ENCODE measurements at regions not wholly inside any gene's neighbourhood (a gene's known extent, or its start where the extent isn't known, plus 50 kb on each side); places are given as distances from the start of the nearest gene placed in this dataset.

- H3K4me3 Mint-ChIP-seq = no peak overlapping the region
- no peak for DNase-seq (ENCODE audit: extremely low spot score, unreplicated experiment)
- H3K27me3 Mint-ChIP-seq = peaks cover 10% of the 10 kb centered on the region
- H3K9me3 Mint-ChIP-seq = no peaks in the 10 kb centered on the region
- no peaks in the 10 kb centered on the region for H3K36me3 Mint-ChIP-seq
- H3K27ac Mint-ChIP-seq = no peak overlapping the region
- no peak for TF ChIP-seq CTCF (conservative IDR thresholded peaks at IDR 0.05)
- no peaks in the 10 kb centered on the region for H3K4me1 Mint-ChIP-seq (ENCODE audit: unreplicated experiment)
Observed at GRCh38 chr14:34205799-34206198, 254.9 kb upstream of the EGLN3 start.

- Mint-ChIP-seq H3K4me1 (ENCODE audit: unreplicated experiment) (no peaks in the 10 kb centered on the region), H3K36me3 (no peaks in the 10 kb centered on the region), H3K9me3 (no peaks in the 10 kb centered on the region), H3K27me3 (peaks cover 6% of the 10 kb centered on the region), H3K27ac (no peak overlapping the region), H3K4me3 (no peak overlapping the region)
- DNase-seq (ENCODE audit: extremely low spot score, unreplicated experiment) = no peak
- no peak for TF ChIP-seq CTCF (conservative IDR thresholded peaks at IDR 0.05)
Observed at GRCh38 chr14:34204774-34205173, 253.9 kb upstream of the EGLN3 start.

GRCh38 chr14:34203251-34203722 is 252.4 kb upstream of the EGLN3 start:
- H3K4me1 Mint-ChIP-seq (ENCODE audit: unreplicated experiment) = no peaks in the 10 kb centered on the region
- peaks cover 6% of the 10 kb centered on the region for H3K27me3 Mint-ChIP-seq
- no peaks in the 10 kb centered on the region for H3K9me3 Mint-ChIP-seq
- H3K4me3 Mint-ChIP-seq = no peak overlapping the region
- no peak for TF ChIP-seq CTCF (conservative IDR thresholded peaks at IDR 0.05)
- H3K27ac Mint-ChIP-seq = no peak overlapping the region
- no peak for DNase-seq (ENCODE audit: extremely low spot score, unreplicated experiment)
- no peaks in the 10 kb centered on the region for H3K36me3 Mint-ChIP-seq

- Mint-ChIP-seq H3K4me3 (no peak overlapping the region), H3K36me3 (no peaks in the 10 kb centered on the region), H3K27ac (no peak overlapping the region), H3K9me3 (no peaks in the 10 kb centered on the region), H3K27me3 (peaks cover 6% of the 10 kb centered on the region), H3K4me1 (ENCODE audit: unreplicated experiment) (no peaks in the 10 kb centered on the region)
- TF ChIP-seq CTCF (conservative IDR thresholded peaks at IDR 0.05) = no peak
- DNase-seq (ENCODE audit: extremely low spot score, unreplicated experiment) = no peak
Observed at GRCh38 chr14:34201909-34202637, 251.2 kb upstream of the EGLN3 start.

GRCh38 chr14:34199585-34199984 is 248.7 kb upstream of the EGLN3 start:
- H3K4me1 Mint-ChIP-seq (ENCODE audit: unreplicated experiment) = no peaks in the 10 kb centered on the region
- H3K36me3 Mint-ChIP-seq = no peaks in the 10 kb centered on the region
- no peak for DNase-seq (ENCODE audit: extremely low spot score, unreplicated experiment)
- no peak for TF ChIP-seq CTCF (conservative IDR thresholded peaks at IDR 0.05)
- no peak overlapping the region for H3K27ac Mint-ChIP-seq
- no peaks in the 10 kb centered on the region for H3K9me3 Mint-ChIP-seq
- H3K4me3 Mint-ChIP-seq = no peak overlapping the region
- peaks cover 5% of the 10 kb centered on the region for H3K27me3 Mint-ChIP-seq
